ENCODE measurements at regions not wholly inside any gene's neighbourhood (a gene's known extent, or its start where the extent isn't known, plus 50 kb on each side); places are given as distances from the start of the nearest gene placed in this dataset.
"Not testable (repeated sequence)": the region's sequence is repeated elsewhere in the genome, so short reads cannot be mapped to it uniquely, and the experiment has no call there.

DNA sequence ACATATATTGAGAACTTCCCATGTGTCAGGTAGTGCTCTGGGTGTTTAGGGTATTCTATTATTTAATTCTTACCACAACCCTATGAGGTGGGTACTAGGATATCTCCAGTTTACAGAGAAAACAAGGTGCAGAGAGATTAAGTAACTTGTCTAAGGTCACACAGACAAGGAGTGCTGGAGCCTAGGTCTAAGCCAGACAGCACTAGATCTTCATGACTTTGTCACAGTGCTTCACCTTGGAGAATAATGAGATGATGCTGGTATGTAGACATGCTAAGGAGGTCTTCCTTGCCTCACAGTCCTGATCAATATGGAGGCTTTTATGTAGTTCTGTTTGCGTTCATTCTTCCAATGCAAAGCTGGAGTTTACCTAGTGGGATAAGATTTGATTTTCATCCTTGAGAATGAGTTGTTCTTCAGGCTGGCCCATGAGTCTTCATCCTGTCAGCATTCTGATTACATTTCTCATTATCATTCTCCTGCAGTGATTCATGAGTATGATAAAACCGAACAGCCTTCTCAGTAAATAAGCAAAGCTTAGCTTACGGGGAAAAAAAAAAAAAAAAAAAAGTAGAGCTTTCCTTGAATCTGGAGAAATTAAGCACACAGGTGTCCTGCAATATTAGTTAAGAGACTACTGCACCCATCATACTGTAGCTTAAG, 176.3 kb downstream of the C9orf152 start:
- Histone ChIP-seq H3K27me3 (ENCODE audit: insufficient read depth, low read depth, severe bottlenecking) (no peaks in the 10 kb centered on the region), H3K27ac (no peak overlapping the region), H3K4me3 (ENCODE audit: low read depth, low read length) (no peak overlapping the region), H3K9me3 (ENCODE audit: severe bottlenecking) (no peaks in the 10 kb centered on the region), H3K36me3 (no peaks in the 10 kb centered on the region)
- no peak for DNase-seq
- TF ChIP-seq, protein P1, sequence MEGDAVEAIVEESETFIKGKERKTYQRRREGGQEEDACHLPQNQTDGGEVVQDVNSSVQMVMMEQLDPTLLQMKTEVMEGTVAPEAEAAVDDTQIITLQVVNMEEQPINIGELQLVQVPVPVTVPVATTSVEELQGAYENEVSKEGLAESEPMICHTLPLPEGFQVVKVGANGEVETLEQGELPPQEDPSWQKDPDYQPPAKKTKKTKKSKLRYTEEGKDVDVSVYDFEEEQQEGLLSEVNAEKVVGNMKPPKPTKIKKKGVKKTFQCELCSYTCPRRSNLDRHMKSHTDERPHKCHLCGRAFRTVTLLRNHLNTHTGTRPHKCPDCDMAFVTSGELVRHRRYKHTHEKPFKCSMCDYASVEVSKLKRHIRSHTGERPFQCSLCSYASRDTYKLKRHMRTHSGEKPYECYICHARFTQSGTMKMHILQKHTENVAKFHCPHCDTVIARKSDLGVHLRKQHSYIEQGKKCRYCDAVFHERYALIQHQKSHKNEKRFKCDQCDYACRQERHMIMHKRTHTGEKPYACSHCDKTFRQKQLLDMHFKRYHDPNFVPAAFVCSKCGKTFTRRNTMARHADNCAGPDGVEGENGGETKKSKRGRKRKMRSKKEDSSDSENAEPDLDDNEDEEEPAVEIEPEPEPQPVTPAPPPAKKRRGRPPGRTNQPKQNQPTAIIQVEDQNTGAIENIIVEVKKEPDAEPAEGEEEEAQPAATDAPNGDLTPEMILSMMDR (IDR thresholded peaks at IDR 0.05; ENCODE audit: low read depth, low read length) = no peak

DNA sequence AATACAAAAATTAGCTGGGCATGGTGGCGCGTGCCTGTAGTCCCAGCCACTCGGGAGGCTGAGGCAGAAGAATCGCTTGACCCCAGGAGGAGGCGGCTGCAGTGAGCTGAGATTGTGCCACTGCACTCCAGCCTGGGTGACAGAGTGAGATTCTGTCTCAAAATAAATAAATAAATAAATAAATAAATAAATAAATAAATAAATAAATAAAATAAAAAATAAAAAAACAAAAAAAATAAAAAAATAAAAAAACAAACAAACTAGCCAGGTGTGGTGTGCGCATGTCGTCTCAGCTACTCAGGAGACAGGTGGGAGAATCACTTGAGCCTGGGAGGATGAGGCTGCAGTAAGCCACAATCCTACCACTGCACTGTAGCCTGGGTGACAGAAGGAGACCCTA, 175.4 kb downstream of the C9orf152 start:
- H3K36me3 ChIP-seq; H3K4me3 ChIP-seq (ENCODE audit: low read depth, low read length); DNase-seq; H3K9me3 ChIP-seq (ENCODE audit: severe bottlenecking); H3K27me3 ChIP-seq (ENCODE audit: insufficient read depth, low read depth, severe bottlenecking); H3K27ac ChIP-seq: not testable (repeated sequence)

DNA sequence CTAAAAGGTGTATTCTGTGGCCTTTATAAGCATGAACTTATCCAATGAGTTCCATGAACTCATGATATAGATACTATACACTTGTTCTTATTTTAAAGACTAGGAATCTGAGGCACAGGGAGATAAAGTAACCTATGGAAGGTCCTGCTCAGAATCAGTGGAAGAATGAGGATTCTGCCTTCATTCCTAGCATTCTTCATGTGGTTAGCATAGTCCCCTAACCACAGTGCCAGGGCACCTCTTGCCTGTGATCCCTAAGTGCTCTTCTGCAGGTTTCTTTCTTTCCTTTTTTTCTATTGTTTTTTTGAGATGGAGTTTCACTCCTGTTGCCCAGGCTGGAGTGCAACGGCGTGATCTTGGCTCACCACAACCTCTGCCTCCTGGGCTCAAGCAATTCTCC, 174.1 kb downstream of the C9orf152 start:
- Histone ChIP-seq H3K27ac (no peak overlapping the region), H3K9me3 (ENCODE audit: severe bottlenecking) (no peaks in the 10 kb centered on the region), H3K4me3 (ENCODE audit: low read depth, low read length) (no peak overlapping the region), H3K36me3 (no peaks in the 10 kb centered on the region), H3K27me3 (ENCODE audit: insufficient read depth, low read depth, severe bottlenecking) (no peaks in the 10 kb centered on the region)
- TF ChIP-seq, protein P1 (IDR thresholded peaks at IDR 0.05; ENCODE audit: low read depth, low read length) = no peak
- DNase-seq = no peak

DNA sequence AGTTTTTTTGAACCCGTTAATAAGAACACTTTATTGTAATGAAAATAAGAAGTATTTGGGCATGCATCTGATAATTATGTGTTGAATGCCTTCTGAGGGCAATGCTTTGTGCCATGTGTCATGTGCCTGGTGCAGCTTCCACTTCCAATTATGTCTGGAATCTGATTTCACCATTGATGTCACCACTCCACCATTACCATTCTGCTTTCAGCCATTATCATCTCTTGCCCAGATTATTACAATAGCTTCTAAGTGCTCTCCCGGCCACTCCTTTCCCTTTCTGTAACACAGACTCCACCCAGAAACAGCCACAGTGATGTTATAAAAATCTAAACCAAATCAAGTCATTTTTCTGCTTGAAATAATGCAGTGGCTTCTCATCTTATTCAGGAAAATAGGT, 171.7 kb downstream of the C9orf152 start:
- DNase-seq = no peak
- H3K27me3 ChIP-seq (ENCODE audit: insufficient read depth, low read depth, severe bottlenecking) = no peaks in the 10 kb centered on the region
- no peak overlapping the region for H3K4me3 ChIP-seq (ENCODE audit: low read depth, low read length)
- no peak overlapping the region for H3K27ac ChIP-seq
- H3K9me3 ChIP-seq (ENCODE audit: severe bottlenecking) = no peaks in the 10 kb centered on the region
- H3K36me3 ChIP-seq = no peaks in the 10 kb centered on the region
- TF ChIP-seq, protein P1 (IDR thresholded peaks at IDR 0.05; ENCODE audit: low read depth, low read length) = no peak

DNA sequence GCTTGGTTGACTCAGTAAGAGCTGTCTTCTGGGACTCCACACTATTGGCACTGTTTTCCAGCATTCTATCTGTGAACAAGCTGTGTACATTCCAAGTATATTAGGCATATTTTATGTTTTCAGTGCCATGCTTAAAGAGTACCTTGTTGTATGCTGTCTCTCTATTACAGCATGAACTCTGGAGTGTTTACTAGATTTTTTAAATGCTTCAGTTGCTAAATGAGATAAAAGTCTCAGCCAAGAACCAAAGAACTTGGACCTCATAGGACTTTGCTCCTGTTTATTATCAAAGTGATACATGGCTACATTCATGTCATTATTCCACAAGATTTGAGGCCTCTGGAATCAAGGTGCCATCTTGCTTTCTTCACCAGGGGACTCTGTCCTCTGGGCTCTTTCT, 167.2 kb downstream of the C9orf152 start:
- H3K36me3 ChIP-seq = no peaks in the 10 kb centered on the region
- no peaks in the 10 kb centered on the region for H3K27me3 ChIP-seq (ENCODE audit: insufficient read depth, low read depth, severe bottlenecking)
- H3K4me3 ChIP-seq (ENCODE audit: low read depth, low read length) = no peak overlapping the region
- DNase-seq = no peak
- TF ChIP-seq, protein P1 (IDR thresholded peaks at IDR 0.05; ENCODE audit: low read depth, low read length) = no peak
- no peak overlapping the region for H3K27ac ChIP-seq
- peaks cover 2% of the 10 kb centered on the region for H3K9me3 ChIP-seq (ENCODE audit: severe bottlenecking)

DNA sequence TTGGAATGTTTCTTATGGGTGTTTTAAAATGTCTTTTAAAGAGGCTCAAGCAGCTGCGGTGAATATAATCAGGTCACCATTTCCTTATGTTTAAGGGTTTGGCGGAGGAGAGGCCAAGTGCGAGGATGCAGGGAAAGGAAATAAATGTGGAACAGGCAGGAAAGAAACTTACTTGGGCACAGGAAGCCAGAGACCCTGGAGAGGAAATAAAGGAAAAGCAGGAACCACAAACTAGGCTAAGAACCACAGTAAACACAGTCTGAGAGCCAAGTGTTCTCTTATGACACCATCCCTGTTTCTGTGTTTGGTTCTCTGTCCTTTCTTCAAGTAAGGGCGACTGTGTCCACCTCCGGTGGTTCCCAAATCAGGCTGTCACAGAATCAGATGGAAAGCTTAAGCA, 166.5 kb downstream of the C9orf152 start:
- Histone ChIP-seq H3K4me3 (ENCODE audit: low read depth, low read length) (no peak overlapping the region), H3K9me3 (ENCODE audit: severe bottlenecking) (peaks cover 2% of the 10 kb centered on the region), H3K36me3 (no peaks in the 10 kb centered on the region), H3K27ac (no peak overlapping the region), H3K27me3 (ENCODE audit: insufficient read depth, low read depth, severe bottlenecking) (no peaks in the 10 kb centered on the region)
- TF ChIP-seq, protein P1 (IDR thresholded peaks at IDR 0.05; ENCODE audit: low read depth, low read length) = no peak
- no peak for DNase-seq
